GM04504 (cell line): ENCODE measurements at regions not wholly inside any gene's neighbourhood (a gene's known extent, or its start where the extent isn't known, plus 50 kb on each side); places are given as distances from the start of the nearest gene placed in this dataset.
"Not testable (repeated sequence)": the region's sequence is repeated elsewhere in the genome, so short reads cannot be mapped to it uniquely, and the experiment has no call there.

Source experiments
- DNase-seq: peaks from one replicate; pipeline ENCODE4 v3.0.0-alpha.2; 2012; ENCODE audit warnings: low read depth

DNA sequence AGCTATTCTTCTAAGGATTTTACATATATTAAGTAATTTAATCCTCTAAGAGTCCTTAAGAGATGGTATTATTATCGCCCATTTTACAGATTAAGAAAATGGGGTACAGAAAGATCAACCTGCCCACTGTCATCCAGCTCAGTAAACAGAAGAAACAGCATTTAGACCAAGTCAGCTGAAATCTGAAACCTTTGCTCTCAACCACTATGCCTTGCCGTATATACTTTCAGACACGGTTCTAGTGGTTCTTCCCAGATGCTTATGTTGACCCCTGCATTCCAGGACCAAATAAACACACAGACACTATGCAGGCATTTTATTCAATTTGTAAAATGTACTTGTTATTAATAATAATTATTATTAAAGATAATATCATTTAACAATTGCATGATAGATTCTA lies 854.8 kb downstream of the KCNJ2 start:
- DNase-seq = no peak

DNA sequence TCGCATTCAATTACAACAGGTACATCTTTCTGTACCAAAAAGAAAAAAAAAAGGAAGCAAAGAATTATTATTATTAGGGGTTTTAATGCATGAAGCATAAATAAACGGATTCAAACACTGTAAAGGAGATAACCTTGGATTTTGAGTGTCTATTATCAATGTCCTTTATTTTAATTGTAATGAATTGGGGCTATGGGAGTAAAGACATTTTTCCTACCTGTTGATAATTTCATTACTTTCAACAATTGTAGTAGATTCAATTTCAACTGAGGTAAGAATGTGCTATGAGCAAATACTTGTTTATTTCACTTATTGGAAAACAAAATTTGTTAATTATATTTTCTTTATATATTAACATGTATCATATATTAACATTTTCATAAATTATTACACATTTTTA lies 855.6 kb downstream of the KCNJ2 start:
- DNase-seq = no peak

DNA sequence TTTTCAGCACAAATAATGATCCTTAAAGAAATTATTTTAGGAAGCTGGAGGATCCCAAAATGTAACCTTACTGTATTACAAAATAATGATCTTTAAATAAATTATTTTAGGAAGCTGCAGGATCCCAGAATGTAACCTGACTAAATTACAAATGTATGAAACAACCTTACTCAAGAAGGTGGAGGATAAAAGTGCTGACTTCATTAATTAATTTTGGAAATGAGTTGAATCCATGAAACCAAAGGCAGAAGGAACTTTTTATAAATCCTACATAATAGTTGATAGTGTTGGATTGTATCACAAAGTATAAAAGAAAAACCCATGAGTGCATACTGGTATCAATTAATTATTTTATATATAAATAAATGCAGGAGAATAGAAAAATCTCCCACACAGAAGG lies 859.9 kb downstream of the KCNJ2 start:
- DNase-seq = no peak

DNA sequence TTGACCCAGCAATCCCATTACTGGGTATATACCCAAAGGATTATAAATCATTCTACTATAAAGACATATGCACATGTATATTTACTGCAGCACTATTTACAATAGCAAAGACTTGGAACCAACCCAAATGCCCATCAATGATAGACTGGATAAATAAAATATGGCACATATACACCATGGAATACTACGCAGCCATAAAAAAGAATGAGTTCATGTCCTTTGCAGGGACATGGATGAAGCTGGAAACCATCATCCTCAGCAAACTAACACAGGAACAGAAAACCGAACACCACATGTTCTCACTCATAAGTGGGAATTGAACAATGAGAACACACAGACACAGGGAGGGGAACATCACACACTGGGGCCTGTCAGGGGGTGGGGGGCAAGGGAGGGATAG lies 862.0 kb downstream of the KCNJ2 start:
- DNase-seq = not testable (repeated sequence)

DNA sequence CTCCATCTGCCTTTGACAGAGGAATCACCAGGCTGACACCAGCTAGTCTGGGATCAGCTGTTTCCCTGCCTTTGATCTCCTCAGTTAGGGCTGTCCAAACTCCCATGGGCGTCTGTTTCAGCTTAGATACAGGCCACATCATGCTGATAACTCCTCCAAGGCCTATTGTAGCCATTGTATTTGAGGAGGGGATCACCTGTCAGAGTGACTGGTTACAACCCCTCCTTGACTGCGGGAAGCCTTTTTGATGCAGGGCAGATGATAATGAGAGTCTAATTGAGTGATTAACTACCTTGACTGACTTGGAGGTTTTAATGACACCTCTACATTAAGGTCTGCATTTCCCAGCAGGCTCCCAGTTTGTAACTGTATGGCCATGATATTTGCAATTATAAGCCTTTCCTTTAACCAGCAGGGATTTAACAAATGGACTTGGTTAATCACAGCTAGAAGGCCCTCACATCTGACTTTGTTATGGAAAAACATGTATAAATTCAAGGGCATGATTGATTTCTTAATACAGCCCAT lies 863.5 kb downstream of the KCNJ2 start:
- DNase-seq = no peak

DNA sequence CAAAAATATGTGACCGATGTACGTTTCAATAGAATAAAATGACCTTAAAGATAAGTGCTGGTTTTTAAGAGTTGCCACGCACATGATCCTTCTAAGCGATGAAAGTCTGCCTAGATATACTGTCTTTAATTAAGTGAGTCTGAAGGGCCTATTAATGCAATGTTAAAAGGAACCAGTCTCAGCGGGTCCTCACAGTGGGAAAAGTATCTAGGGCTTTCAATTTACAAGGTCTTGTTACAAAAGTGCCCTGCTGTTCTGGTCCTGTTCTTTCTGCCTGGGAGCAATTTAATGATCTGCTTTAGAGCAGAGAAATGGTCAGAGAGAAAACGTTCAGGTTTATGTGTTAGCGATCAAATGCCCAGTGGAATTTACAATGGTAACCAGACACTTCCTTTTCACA lies 864.0 kb downstream of the KCNJ2 start:
- DNase-seq = no peak

DNA sequence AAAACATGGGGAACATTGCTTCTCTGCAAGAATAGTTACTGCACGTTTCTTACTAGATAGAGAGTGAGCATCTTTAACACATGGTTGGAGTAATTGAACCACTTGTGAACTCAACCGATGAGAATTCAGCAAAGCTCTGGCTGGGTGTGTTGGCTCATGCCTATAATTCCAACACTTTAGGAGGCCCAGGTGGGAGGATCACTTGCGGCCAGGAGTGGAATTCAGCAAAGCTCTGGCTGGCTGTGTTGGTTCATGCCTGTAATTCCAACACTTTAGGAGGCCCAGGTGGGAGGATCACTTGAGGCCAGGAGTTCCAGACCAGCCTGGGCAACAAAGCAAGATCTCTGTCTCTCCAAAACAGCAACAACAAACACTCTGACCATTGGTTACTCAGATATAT lies 865.9 kb downstream of the KCNJ2 start:
- DNase-seq = no peak

DNA sequence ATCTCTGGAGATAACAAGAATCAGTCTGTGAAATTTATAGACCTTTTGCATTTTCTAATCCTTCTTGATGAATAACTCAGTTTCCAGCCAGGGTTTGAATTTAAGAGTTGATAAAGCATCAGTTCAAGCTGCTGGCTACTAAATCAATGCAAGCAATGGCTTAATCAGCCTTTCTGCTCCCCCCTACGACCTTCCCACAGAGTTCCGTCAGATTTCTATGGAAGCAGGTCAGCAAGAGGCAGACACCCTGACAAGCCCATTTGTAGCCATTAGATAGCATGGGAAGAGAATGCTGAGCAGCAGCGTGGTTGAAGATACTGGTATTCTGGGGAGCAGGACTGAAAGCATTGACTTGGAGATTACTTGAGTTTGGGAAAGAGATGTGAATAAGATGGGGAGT lies 868.1 kb downstream of the KCNJ2 start:
- DNase-seq = no peak

DNA sequence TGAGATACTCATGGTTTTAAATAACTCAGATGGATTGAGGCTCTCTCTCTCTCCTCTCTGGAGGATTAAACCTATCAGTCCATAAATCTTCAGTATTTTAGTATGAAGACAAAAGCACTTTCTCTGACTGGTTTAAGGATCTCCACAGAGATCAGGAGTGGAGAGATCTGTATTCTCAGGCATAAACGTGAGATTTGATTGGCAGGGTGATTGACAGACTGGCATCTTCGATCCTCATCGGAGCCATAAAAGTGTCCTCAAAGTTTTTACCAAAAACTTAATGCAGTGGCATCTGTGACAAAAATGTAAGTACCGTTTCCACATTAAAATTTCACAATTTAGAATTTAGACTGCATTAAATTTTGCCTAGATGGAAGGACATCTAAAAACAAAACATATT lies 870.1 kb downstream of the KCNJ2 start:
- DNase-seq = no peak

DNA sequence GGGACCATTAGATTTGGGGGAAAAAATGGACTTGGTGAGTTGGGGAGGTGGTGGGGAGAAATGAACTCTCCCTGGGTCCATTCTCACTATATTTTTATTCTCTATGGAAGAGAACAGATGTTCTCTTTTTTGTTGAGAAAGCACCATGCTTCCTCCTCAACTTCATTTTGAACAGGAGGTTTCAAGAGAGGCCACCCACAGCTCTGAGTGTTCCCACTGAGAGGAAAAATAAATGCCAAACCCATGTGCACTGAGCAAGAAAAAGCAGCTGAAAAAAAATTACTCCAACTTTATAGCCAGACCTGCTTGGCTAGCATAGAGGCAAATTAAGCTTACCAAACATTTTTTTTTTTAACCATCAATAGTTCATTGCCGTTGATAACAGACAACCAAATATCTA lies 883.6 kb downstream of the KCNJ2 start:
- no peak for DNase-seq

DNA sequence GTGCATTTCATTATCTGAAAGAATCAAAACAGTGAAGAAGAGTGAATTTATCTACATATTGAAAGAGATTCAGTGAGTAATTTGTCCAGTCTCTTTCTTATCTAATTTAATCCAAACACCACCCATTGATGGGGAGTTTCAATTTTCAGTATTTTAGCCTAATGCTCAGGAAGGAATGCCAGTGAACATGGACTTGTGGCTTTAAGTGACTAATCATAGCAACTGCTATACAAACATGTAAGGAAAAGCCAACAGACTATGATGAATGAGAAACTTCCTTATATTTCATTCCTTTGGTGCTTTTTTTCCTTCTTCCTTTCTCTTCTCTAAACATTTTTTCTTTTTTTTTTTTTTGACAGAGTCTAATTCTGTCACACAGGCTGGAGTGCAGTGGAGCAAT lies 885.8 kb downstream of the KCNJ2 start:
- DNase-seq = no peak

DNA sequence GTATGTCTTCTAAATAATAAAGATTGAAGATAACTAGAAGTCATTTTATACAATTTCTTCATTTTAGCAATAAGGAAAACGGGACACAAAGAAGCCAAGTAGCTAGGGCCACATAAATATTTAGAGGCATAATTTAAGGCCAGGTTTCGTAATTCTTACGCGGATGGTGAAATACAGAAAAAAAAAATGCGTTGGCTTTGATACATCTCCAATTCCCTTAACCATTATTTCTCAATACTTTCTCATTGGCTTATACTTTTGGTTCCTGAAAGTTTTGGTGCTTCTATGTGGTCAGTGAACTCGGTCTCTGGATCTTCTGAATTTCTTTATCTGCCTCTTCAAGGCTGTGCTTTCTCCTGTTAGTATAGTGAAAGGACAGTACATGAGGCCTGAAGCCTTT lies 888.1 kb downstream of the KCNJ2 start:
- no peak for DNase-seq

DNA sequence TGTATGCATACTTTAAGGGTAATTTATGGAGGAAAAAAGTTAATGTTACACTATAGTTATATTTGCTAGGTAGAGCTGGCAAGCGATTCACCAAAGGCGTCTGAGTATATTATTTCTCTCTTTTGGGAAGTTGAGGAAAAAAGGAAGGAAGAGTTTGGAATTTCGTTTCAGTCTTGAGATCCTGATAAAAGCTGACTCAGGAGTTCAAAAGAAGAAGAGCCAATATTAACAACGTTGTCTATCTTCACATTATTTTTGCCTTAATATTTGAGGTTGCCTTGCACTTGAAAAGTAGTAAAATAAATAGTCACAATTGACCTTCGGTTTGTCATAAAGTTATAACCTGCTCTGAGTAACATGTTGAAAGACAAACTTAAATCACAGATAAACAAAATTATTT lies 888.6 kb downstream of the KCNJ2 start:
- no peak for DNase-seq

DNA sequence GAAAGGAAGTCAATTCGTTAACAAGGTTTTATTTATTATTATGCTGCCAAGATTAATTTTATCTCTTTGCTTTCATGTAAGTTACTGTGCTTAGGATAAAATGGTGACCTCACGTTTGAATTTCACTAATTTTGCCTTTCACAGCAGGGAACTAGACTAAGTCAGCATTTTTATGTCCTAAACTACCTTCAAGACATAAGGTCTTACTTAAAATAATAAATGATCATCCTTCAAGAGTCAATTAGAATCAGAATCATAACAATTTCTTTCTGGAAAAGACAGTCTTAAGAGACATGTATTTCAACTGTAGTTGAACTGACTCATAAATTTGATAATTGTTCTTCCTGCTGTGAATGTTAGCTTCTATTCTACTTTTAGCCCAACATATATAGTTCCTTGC lies 893.8 kb downstream of the KCNJ2 start:
- no peak for DNase-seq

DNA sequence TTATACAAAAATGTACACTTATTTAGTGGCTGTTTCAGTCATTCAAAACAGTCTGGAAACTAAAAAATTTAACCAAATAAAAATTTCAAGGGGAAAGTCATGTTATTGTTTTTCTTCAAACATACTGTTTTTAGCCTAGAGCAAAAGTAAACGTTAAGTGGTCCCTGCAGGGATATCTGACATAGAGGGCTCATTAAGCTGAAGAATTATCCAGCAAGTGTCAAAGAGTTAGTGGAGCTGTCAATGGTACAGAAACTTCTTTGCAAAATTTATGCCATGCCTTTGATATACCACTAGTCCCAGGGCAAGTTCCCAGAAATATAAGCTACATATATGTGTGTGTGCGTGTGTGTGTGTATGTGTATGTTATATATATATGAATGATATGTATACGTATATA lies 894.2 kb downstream of the KCNJ2 start:
- no peak for DNase-seq

DNA sequence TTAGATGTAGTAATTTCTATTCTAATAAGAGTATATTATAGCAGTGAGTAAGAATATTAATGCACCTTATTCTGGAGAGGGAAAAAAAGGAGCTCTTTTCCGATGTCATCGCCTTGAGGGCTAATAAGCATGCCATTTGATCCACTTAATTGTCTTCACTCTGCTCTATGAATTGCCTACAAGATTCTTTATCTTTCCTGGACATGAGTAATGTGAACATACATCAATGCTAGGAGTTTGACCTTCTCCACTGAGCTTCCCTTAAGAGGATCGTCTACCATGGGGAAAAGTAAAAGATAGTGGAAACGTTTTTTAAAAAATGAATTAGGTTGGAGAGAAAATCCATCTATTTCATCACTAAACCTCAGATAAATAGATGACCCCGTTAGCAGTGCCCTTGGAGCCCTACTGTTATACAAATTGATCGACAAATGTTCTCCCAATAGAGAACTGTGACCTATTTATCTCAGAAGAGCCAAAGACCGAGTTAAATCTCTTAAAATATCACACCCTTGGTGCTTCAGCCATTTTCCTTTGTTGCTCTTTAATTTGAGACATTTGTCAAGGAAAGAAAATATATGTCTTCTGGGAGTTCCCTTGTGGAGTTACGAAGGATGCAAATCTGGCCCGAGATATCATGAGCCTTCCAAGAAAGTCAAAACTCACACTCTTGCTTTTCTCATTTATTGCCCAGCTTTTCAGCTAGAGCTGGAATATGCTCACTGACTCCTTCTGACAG lies 898.5 kb downstream of the KCNJ2 start:
- no peak for DNase-seq

DNA sequence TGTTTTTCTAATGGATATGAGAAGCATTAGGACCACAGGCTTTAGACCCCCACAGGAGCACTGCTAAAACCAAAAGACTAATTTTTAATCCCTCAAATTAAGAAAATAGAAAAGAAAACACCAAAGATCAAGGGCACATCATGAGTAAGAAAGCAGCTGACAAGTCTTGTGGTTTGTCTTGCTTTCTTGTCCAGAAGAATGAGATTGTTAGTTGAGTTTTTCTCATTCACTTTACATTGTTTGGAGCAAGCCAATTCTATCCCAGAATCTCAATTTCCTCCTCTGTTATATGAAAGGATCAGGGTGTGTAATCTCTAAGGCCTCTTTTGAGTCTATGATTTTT lies 899.0 kb downstream of the KCNJ2 start:
- DNase-seq = no peak

DNA sequence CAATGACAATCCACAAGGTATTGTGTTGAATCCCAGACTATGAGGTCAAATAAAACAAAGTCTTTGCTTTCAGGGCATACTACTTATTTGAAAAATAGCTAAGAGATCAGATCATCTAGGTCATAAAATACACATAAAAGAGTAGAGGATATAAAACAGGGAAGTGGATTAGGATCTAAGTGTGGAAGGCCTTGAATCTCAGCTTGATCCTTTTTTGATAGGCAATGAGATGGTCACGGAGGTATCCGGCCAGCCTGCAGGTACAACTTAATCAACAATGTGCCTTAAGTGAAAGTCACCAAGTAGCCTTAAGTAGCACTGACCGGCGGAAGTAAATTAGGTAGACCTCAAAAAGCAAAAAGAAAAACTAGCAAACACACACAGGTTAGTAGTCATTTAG lies 901.7 kb downstream of the KCNJ2 start:
- DNase-seq = no peak

DNA sequence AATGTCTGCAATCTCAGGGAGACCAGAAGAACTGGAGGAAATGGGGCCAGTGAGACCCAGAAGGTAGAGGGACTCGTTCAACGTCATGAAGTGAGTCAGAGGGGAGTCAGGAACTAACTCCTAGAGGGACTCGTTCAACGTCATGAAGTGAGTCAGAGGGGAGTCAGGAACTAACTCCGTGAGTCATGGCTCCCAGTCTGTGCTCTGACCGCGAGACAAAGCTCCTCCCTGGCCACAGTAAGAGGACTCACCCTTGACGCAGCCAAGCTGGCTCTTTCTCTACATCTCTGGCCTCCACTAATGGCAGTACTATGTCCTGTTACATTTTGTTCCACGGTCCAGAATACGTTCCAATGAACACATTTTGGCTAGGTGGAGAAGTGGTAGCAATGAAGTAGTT lies 902.5 kb downstream of the KCNJ2 start:
- DNase-seq = peak; percentile 83

DNA sequence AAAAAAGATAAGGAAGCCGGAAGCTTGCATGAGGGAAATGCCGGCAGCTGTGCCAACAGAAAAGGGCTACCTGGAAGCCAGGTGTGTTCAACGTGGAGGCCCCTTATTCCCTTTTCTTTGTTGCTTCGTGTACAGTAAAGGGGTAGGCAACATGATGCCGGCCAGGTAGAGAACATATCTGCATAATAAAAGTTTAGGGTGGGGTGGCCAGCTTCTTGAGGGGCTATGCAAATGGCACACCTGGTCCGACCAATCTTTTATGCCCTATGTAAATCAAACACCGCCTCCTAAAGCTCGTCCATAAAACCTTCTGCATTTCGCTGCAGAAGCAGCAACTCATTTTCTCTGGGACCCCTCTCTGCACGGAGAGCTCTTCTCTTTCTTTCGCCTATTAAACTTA lies 911.6 kb downstream of the KCNJ2 start:
- DNase-seq = no peak

DNA sequence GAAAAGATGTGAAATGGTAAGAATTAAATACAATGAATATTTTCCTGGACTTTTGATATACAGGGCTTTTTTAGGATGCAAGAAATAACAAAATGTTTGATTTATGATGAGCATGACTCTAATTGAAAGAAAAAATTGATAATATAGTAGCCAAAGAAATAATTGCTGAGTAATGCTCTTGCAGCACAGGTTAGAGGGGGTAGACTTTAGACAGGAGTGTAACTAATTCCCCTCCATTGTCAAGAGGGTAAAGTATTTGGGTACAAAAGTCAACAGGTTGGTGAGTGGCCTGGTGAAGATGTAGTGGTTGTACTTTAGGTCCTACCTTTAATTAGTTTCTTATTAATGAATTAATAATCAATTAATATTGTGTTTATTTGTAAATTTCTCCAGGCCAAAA lies 912.3 kb downstream of the KCNJ2 start:
- DNase-seq = no peak

DNA sequence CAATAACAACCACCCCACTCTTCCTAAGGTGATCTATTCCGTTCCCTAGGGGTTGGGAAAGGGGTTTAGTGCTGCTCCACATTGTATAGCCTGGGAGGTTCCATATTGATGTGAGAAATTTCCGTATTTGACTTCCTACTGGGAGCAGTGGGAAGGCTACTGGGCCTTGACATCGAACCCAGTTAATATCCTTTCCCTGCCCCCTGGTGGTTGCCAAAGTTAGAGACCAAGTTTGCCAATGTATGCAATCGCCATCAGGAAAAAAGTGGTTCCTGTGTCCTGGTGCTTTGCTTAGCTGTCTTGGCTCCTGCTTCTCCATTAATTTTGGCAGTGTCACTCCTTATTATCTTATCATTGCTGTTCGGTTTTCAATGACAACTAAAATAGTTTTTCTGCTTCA lies 914.9 kb downstream of the KCNJ2 start:
- DNase-seq = peak; percentile 15

DNA sequence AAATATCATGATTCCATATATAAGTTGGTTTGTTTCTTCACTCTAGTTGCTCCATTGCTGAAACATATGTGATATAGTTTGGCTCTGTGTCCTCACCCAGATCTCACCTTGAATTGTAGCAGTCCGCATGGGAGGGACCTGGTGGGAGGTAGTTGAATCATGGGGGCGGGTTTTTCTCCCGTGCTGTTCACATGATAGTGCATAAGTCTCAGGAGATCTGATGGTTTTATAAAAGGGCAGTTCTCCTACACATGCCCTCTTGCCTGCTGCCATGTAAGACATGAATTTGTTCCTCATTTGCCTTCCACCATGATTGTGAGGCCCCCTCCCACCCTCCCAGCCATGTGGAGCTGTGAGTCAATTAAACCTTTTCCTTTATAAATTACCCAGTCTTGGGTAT lies 915.5 kb downstream of the KCNJ2 start:
- no peak for DNase-seq

DNA sequence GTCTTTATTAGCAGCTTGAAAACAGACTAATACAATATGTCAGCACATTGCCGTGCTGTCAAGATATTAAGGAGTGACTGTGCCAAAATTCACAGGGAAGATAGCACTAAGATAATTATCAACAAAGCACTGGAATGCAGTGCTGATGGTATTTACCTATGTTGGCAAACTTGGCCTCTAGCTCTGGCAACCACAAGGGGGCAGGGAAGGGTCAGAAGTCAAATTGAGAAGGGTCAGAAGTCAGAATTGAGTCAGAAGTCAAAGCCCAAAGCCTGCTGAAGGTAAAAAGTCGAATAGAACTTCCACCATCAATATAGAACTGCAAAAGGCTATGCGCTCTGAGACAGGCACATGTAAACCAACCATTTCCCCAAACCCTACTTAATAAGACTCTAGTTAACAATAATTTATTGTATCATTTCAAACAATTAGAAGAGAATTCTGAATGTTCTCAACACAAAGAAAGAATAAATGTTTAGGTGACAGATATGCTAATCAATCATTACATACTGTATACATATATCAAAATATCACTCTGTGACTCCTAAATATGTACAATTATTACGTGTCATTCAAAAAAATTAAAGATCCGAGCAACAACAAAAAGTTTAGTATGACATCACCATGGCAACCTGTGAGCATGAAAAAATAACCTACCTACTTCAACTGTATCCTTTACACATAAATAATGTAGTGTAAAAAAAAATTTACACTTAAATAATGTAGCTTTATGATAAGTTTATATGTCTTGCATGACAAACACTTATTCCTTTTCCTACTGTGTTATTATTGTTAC lies 916.1 kb downstream of the KCNJ2 start:
- peak; percentile 2 for DNase-seq
